GM21786 (cell line): ENCODE measurements at regions not wholly inside any gene's neighbourhood (a gene's known extent, or its start where the extent isn't known, plus 50 kb on each side); places are given as distances from the start of the nearest gene placed in this dataset.

Experiments
- ATAC-seq: cut with Tn5 transposase; IDR thresholded peaks from one replicate; pipeline ENCODE4 v1.9.1; 2021; ENCODE audit not compliant: unreplicated experiment

DNA sequence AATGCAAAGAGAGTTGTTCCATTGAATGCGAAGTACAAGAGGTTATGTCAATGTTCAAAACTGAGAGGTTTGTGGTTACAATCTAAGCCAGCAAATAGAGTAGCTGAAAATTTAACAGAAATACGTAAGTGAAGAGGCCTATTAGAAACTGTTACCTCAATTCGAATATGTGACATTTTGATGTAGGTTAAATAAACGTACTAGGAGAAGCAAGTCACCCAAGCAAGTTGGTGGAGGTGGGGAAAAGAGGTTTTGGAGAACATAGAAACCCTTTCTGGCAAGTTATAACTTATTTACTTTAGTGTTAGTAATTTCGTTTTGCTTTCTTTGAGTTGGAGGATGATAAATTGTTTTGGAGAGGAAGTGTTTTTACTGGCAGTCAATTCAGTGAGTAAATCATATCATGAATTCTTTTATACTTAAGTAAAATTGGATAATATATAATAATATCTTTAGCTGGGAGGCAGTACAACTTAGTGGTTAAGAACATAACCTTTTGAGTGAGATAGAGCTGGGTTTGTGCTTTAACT is 91.2 kb upstream of the NAALADL2 start:
- no peak for ATAC-seq

DNA sequence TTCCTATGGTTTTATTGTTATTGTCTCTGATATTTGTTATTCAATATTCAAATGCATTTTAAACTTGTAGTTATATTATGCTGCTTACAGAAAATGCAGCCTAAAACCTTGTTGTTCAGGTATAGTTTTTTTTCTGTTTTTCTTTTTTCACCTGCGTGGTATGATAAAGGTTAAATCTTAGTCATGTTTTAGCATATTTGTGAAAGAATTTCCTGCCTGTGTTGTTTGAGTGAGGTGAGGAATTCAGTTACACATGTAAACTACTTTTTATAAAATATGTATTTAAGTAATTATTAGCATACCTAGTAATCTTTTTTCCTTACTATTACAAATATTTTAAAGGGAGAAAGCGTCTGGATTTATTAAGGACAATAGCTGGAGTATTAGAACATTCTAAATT is 90.0 kb upstream of the NAALADL2 start:
- no peak for ATAC-seq

DNA sequence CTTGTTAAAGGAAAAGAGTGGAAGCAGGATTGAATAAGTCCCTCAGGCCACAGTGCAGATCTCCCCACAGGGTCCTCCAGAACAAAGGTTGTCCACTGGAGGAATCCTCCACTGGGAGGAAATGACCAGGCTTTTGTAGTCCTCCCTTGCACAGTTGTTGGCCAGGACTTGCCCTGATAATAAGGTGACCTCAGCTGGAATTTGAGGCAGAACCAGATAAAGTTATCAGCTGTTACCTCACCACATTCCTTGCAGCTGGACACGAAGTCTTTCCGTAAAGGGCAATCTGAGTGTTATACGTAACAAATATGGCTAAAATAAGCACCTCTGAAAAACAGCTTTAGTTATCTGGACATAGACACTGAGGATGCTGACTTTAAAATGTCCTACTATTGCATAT is 83.5 kb upstream of the NAALADL2 start:
- no peak for ATAC-seq

DNA sequence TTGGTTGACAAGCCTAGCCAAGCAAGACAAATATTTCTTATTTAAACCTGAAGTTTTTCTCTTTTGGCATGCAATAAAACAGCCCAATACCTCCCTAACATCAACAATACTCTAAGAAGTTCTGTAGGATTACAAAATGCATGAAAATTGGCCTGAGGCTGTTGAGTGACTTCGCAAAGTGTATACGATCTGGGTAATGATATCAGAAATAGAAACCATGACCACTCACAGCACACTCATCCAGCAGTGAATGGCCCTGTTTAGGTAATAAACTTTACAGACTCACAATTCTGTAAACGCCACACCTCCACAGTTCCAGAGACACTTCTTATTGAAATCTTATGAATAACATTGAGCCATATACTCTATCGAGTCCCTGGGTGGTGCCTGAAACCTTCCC is 83.0 kb upstream of the NAALADL2 start:
- no peak for ATAC-seq

DNA sequence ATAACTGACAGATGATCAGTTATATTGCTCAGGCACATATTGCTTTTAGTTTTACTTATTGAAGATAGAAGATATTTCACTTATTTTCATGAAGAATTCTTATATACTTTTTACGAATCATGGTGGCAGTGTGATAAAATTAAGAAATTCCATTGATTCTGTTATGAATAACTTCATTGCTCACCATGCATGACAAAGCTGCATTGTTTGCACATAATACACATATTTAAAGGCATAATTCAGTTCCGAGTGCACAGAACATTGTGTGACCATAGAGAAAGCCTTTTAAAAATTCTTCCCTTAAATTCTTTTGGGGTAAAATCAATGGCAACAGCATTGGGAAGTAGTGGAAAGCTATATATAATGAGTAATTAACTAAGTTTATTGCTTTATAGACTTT is 82.5 kb upstream of the NAALADL2 start:
- no peak for ATAC-seq

DNA sequence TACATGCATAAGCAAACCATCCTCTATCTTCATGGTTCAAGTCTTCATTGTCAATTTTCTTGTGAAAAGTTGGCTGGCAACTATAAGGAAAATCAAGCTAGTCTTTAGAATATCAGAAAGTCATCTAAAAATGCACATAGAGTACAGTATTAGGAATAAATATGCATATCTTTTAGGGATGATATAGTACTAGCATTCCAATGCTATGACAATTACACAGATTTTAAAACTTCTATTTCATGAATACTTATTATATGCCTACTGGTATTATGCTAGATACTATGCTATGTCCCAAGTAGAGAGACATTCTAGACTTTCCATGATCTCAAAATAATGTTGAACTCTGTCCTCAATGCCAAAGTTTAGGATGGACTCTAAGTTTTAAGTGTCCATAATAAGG is 81.3 kb upstream of the NAALADL2 start:
- ATAC-seq: no peak

DNA sequence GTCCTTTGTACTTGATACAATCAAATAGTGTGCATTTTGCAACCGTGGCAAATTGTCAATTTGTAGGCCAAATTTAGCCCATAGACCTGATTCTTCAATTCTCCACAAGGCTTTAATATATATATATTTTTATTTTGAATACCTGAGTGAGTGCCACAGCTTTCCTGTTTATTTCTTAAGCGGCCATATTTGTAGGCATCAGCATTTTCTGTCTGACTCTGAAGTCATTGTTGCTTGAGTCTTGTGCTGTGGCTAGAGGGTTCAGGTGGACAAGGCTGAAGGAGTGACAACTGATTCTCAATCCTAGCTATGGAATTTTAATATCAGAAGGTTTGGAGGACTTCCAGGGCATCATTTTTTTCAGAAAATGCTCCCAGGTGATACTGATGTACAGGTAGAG is 75.6 kb upstream of the NAALADL2 start:
- no peak for ATAC-seq

DNA sequence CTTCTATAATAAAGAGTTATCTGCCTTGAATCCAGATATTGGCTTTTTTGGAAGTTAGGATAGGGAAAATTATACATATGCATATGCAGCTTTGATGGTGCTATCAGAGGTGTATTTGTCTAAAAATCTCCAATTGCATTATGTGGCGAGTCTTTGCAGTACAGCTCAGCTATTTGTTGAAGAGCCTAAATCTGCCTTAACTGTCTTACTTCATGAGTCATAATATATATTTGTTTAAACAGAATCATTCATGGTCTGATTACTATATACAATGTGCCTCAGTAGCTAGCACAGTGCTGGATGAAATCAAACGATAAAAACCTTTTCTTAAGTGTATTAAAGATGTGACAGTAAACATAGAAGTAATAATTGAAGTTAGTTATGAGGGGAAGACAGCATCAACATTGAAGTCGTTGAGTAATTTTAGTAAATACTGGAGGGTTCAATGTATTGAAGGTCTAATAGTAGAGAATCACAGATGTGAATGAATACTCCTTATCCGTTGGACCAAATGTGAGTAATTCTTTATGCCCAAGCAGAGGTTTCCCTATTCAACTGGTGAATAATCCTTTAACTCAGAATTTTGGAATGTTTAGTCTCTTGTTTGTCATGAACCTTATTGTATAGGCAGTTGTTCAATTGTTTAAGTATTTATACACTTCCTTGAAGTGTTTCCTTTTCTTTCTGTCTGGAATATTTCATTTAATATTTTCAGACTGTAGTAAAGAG is 74.8 kb upstream of the NAALADL2 start:
- ATAC-seq: no peak

DNA sequence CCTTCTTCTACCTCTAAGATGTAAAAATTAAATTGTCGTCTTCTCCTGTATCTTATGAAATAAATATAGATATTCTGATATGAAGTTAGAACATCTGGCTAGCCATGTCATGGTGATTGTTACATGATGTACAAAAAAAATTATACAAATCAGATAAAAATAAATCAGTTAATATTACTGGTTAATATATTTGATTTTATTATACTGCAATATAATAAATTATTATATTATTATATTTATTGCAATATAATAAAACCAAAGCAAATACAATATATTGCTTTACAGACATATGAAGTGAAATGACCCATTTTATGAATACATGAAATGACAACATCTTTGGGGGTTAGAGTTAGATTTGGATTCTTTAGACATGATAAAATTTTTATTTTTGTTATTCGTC is 72.3 kb upstream of the NAALADL2 start:
- ATAC-seq: no peak

DNA sequence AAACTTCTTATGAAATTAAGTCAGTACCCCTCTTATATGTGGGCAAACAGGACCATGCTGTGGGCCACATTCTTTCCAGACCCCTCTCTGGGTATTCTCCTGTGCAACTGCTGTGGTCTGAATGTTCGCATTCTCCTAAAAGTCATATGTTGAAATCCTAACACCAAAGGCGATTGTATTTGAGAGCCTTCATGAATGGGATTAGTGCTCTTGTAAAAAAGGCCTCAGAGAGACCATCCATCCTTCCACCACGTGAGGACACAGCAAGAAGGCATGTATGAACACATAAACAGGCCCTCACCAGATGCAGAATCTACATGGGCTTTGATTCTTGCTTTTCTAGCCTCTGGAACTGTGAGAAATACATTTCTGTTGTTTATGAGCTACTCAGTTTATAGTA is 68.0 kb upstream of the NAALADL2 start:
- ATAC-seq: no peak

DNA sequence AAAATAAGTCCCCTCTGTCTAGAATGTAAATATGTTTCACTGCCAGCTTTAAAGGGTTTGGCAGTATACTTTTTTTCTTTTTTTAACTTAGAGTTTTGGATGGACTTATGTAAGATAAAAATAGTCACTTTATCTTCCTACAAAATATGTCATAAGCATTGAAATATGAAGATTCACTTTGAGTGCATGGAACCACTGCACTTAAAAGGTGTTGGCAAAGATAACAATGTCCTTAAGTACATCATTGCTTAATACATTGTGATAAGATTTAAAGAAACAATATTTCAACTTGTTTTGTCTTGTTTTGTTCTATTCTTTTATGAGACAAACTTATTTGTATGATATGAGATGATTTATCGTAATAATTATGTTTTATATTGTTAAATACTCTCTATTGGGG is 66.3 kb upstream of the NAALADL2 start:
- ATAC-seq: no peak
